HEK293T (cell line): ENCODE measurements at regions not wholly inside any gene's neighbourhood (a gene's known extent, or its start where the extent isn't known, plus 50 kb on each side); places are given as distances from the start of the nearest gene placed in this dataset.

Experiments
- CTCF ChIA-PET: fragments of 350-600 bp; formaldehyde crosslinking; extraction: SDS; loops from one replicate; lab custom pipeline; 2021; ENCODE audit warnings: antibody characterized with exemption, inconsistent platforms; lab: Yijun Ruan, JAX
- POLR2A ChIA-PET: fragments of 350-600 bp; formaldehyde crosslinking; extraction: SDS; loops from one replicate; lab custom pipeline; 2020; ENCODE audit warnings: antibody characterized with exemption, inconsistent platforms; lab: Yijun Ruan, JAX
- DNase-seq: peaks from one replicate; pipeline ENCODE4 v3.0.0; 2012; ENCODE audit warnings: mixed read lengths; ENCODE audit errors: extremely low spot score
- ARNT ChIP-seq: fragments of 450-650 bp; IDR thresholded peaks from 2 replicates; pipeline ENCODE4 v1.6.1; 2017; ENCODE audit warnings: mild to moderate bottlenecking
- BHLHE40 ChIP-seq: fragments of 450-650 bp; IDR thresholded peaks from 2 replicates; pipeline ENCODE4 v1.6.1; 2016; ENCODE audit warnings: mild to moderate bottlenecking, moderate library complexity, borderline replicate concordance
- CTBP1 ChIP-seq: fragments of 450-650 bp; IDR thresholded peaks from 2 replicates; pipeline ENCODE4 v1.6.1; 2016; ENCODE audit warnings: borderline replicate concordance
- ELF4 ChIP-seq: fragments of 450-650 bp; IDR thresholded peaks from 2 replicates; pipeline ENCODE4 v1.6.1; 2017; ENCODE audit warnings: antibody characterized with exemption
- FOXA1 ChIP-seq: fragments of 450-650 bp; IDR thresholded peaks from 2 replicates; pipeline ENCODE4 v1.6.1; 2016; ENCODE audit warnings: mild to moderate bottlenecking
- FOXK2 ChIP-seq: fragments of 450-650 bp; IDR thresholded peaks from 2 replicates; pipeline ENCODE4 v1.6.1; 2016; ENCODE audit warnings: mild to moderate bottlenecking
- FOXM1 ChIP-seq: fragments of 450-650 bp; IDR thresholded peaks from 2 replicates; pipeline ENCODE4 v1.6.1; 2017; ENCODE audit warnings: mild to moderate bottlenecking, borderline replicate concordance
- HDGF ChIP-seq: fragments of 450-650 bp; IDR thresholded peaks from 2 replicates; pipeline ENCODE4 v1.6.1; 2017; ENCODE audit warnings: antibody characterized with exemption, borderline replicate concordance
- L3MBTL2 ChIP-seq: fragments of 450-650 bp; conservative IDR thresholded peaks from 2 replicates; pipeline ENCODE4 v1.6.1; 2016; ENCODE audit warnings: mild to moderate bottlenecking
- LEF1 ChIP-seq: fragments of 450-650 bp; IDR thresholded peaks from 2 replicates; pipeline ENCODE4 v1.6.1; 2017; ENCODE audit warnings: mild to moderate bottlenecking, borderline replicate concordance
- NFRKB ChIP-seq: fragments of 450-650 bp; IDR thresholded peaks from 2 replicates; pipeline ENCODE4 v1.6.1; 2016; ENCODE audit warnings: mild to moderate bottlenecking, moderate library complexity
- SP1 ChIP-seq: fragments of 450-650 bp; IDR thresholded peaks from 2 replicates; pipeline ENCODE4 v1.6.1; 2017
- SUZ12 ChIP-seq: fragments of 450-650 bp; IDR thresholded peaks from 2 replicates; pipeline ENCODE4 v1.6.1; 2016; ENCODE audit warnings: mild to moderate bottlenecking
- TARDBP ChIP-seq: fragments of 450-650 bp; IDR thresholded peaks from 2 replicates; pipeline ENCODE4 v1.6.1; 2016
- ZNF384 ChIP-seq: fragments of 450-650 bp; IDR thresholded peaks from 2 replicates; pipeline ENCODE4 v1.6.1; 2016
- TF ChIP-seq, protein P1 (sequence below): fragments of 450-650 bp; IDR thresholded peaks from 2 replicates; pipeline ENCODE4 v1.6.1; 2016

GRCh38 chrX:149222040-149222439 is 283.1 kb downstream of the IDS start:
- CTCF ChIA-PET, result no interaction called here
- TF ChIP-seq FOXA1 (no peak), TARDBP (no peak), SUZ12 (no peak), FOXM1 (no peak), BHLHE40 (no peak), ZNF384 (no peak), ARNT (no peak), HDGF (no peak), SP1 (no peak), FOXK2 (no peak), CTBP1 (no peak), NFRKB (no peak), ELF4 (no peak), LEF1 (no peak), L3MBTL2 (no peak)
- TF ChIP-seq, protein P1, sequence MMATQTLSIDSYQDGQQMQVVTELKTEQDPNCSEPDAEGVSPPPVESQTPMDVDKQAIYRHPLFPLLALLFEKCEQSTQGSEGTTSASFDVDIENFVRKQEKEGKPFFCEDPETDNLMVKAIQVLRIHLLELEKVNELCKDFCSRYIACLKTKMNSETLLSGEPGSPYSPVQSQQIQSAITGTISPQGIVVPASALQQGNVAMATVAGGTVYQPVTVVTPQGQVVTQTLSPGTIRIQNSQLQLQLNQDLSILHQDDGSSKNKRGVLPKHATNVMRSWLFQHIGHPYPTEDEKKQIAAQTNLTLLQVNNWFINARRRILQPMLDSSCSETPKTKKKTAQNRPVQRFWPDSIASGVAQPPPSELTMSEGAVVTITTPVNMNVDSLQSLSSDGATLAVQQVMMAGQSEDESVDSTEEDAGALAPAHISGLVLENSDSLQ, result no peak
- POLR2A ChIA-PET, result no interaction called here
- no peak for DNase-seq

DNA sequence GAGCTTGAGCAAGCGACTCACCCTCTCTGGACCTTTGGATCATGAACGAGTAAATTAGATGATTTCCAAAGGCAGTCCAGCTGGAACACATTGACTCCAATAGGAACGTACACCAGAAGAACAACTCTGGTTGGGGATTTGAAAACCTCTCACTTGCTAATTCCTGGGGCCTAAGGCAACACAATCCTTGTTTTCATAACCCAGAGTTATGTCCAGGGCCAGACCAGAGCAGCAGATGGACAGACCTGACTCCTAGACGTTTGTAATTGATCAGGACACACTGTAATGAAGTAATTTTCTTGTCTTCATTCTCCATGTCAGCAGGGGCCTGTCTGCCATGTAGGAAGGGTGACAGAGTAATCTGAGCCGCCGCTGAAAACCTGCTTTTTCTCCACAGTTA is 283.9 kb downstream of the IDS start:
- CTCF ChIA-PET, result no interaction called here
- no peak for TF ChIP-seq TARDBP
- no peak for TF ChIP-seq LEF1
- TF ChIP-seq ARNT, result no peak
- no peak for TF ChIP-seq ELF4
- no peak for TF ChIP-seq CTBP1
- no peak for TF ChIP-seq NFRKB
- TF ChIP-seq ZNF384, result no peak
- no peak for TF ChIP-seq FOXA1
- no peak for TF ChIP-seq FOXK2
- TF ChIP-seq, protein P1, result no peak
- TF ChIP-seq SUZ12, result no peak
- no peak for TF ChIP-seq HDGF
- no peak for TF ChIP-seq BHLHE40
- TF ChIP-seq SP1, result no peak
- no peak for TF ChIP-seq FOXM1
- no peak for TF ChIP-seq L3MBTL2
- POLR2A ChIA-PET, result no interaction called here
- DNase-seq, result no peak

DNA sequence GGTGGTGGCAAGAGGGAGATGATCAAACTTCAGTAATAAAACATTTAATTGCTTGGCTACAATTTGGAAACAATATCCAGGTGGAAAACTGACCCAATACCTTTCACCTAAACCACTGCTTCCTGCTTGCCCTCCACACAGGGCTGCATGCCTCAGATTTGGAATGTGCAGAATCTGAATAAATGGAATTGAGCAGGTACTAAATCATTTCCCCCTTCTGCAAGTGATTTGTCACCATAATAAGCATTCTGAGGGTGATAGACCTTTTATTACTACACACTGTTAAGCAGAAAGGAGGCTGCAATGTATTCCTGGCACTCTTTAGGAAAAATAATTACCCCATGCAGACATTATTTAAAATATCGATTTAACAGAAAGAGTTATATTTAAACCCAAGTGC is 291.8 kb downstream of the IDS start:
- CTCF ChIA-PET, result no interaction called here
- no peak for DNase-seq
- POLR2A ChIA-PET, result no interaction called here
- TF ChIP-seq L3MBTL2, result no peak
- TF ChIP-seq SUZ12, result no peak
- TF ChIP-seq ZNF384, result no peak
- no peak for TF ChIP-seq NFRKB
- TF ChIP-seq SP1, result no peak
- TF ChIP-seq BHLHE40, result no peak
- TF ChIP-seq FOXM1, result no peak
- TF ChIP-seq, protein P1, result no peak
- TF ChIP-seq ELF4, result no peak
- no peak for TF ChIP-seq FOXA1

DNA sequence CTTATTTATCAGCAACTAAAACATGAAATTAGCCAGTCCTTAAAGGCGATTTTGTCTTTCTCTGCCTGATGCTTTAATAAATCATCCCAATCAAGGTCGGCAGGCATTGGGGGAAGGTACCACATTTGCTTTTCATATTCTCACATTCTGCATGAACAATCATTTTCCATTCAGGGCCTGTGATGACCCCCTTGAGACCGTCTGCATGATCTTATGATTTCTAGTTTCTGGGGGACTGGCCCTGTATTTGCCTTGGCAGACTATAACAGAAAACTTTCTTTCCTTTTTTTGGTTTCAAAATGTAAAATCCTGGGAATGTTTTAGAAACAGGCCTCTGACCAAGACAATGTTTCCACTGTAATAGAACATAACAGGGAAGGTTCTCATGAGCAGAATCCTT is 296.8 kb downstream of the IDS start:
- TF ChIP-seq FOXK2, result no peak
- no peak for TF ChIP-seq NFRKB
- TF ChIP-seq TARDBP, result no peak
- TF ChIP-seq, protein P1, result no peak
- TF ChIP-seq CTBP1, result no peak
- no peak for TF ChIP-seq L3MBTL2
- TF ChIP-seq ELF4, result no peak
- TF ChIP-seq LEF1, result no peak
- TF ChIP-seq BHLHE40, result no peak
- TF ChIP-seq FOXM1, result no peak
- no peak for TF ChIP-seq SUZ12
- no peak for TF ChIP-seq ZNF384
- no peak for TF ChIP-seq ARNT
- ChIA-PET POLR2A (no interaction called here), CTCF (no interaction called here)
- no peak for DNase-seq

GRCh38 chrX:149207518-149207917 is 297.6 kb downstream of the IDS start:
- CTCF ChIA-PET, result no interaction called here
- no peak for TF ChIP-seq L3MBTL2
- no peak for TF ChIP-seq TARDBP
- no peak for TF ChIP-seq HDGF
- TF ChIP-seq, protein P1, result no peak
- TF ChIP-seq NFRKB, result no peak
- no peak for TF ChIP-seq ARNT
- TF ChIP-seq SP1, result no peak
- no peak for TF ChIP-seq BHLHE40
- TF ChIP-seq ELF4, result no peak
- no peak for TF ChIP-seq FOXK2
- TF ChIP-seq CTBP1, result no peak
- no peak for TF ChIP-seq SUZ12
- no peak for TF ChIP-seq LEF1
- TF ChIP-seq FOXM1, result no peak
- TF ChIP-seq FOXA1, result no peak
- no peak for TF ChIP-seq ZNF384
- POLR2A ChIA-PET, result no interaction called here
- no peak for DNase-seq
